Skeletal muscle tissue (tissue), 3 donors: ENCODE measurements at regions not wholly inside any gene's neighbourhood (a gene's known extent, or its start where the extent isn't known, plus 50 kb on each side); places are given as distances from the start of the nearest gene placed in this dataset.
"Not testable (repeated sequence)": the region's sequence is repeated elsewhere in the genome, so short reads cannot be mapped to it uniquely, and the experiment has no call there.

Source experiments
- H3K27ac ChIP-seq: one replicate; pipeline ENCODE4 v1.7.0; 2013; ENCODE audit warnings: mild to moderate bottlenecking, low read depth, low read length, inconsistent platforms
- H3K27me3 ChIP-seq, 3 donors: one replicate each; pipeline ENCODE4 v1.7.0; 2013; ENCODE audit warnings: low read length in 3 of 3; ENCODE audit not compliant: control insufficient read depth in 3 of 3, insufficient read depth in 3 of 3
- H3K36me3 ChIP-seq, 3 donors: one replicate each; pipeline ENCODE4 v1.7.0; 2013; ENCODE audit warnings: low read length in 3 of 3; ENCODE audit not compliant: control insufficient read depth in 3 of 3, insufficient read depth in 3 of 3
- H3K4me1 ChIP-seq, 3 donors: one replicate each; pipeline ENCODE4 v1.7.0; 2013; ENCODE audit warnings: low read length in 3 of 3, mild to moderate bottlenecking in 3 of 3; ENCODE audit not compliant: control insufficient read depth in 3 of 3, insufficient read depth in 3 of 3
- H3K4me3 ChIP-seq, 3 donors: one replicate each; pipeline ENCODE4 v1.7.0; 2013; ENCODE audit warnings: low read length in 3 of 3
- H3K9ac ChIP-seq, 3 donors: one replicate each; pipeline ENCODE4 v1.7.0; 2013; ENCODE audit warnings: low read length in 3 of 3, mild to moderate bottlenecking in 3 of 3, moderate library complexity in 2 of 3, low read depth in 1 of 3
- H3K9me3 ChIP-seq, 3 donors: one replicate each; pipeline ENCODE4 v1.7.0; 2013; ENCODE audit warnings: low read length in 3 of 3; ENCODE audit not compliant: control insufficient read depth in 3 of 3
- donor health status: Osteomylitis.

DNA sequence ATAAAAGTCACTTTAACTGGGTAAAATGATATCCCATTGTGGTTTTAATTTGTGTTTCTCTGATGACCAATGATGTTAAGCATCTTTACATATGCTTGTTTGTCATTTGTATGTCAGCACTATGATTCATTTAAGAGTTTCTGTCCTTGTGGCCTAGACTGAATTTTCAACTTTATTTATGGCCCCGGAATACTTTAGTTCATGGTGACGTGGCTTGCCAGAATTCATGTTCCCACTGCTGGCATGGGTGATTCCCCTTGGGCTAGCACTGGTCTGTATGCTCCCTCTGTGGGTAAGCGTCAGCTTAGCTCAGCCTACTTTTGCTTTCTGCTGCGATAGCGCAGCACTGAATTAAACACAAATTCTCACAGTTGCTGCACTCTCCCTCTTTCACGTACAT lies 436.3 kb upstream of the SGO1 start:
- Histone ChIP-seq H3K9ac (no peak overlapping the region), H3K4me1 (no peaks in the 10 kb centered on the region), H3K27me3 (no peaks in the 10 kb centered on the region), H3K9me3 (no peaks in the 10 kb centered on the region), H3K36me3 (no peaks in the 10 kb centered on the region), H3K27ac (no peak overlapping the region), H3K4me3 (no peak overlapping the region)

DNA sequence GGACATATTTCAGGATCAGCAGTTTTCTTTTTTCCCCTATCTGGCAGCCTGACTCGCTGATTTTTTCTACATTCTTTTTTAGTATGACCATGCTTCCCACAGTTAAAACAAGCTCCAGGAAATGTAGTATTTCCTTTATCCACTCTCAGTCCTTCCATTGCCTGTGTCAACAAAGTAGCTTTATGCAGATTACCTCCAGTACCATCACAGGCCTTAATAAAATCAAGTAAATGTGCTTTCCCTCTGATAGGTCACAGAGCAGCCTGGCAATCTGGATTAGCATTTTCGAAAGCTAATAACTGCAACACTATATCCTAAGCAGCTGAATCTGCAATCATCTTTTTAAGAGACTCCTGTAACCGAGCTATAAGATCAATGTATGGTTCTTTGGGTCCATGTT lies 432.6 kb upstream of the SGO1 start:
- not testable (repeated sequence) for H3K36me3 ChIP-seq, H3K4me1 ChIP-seq, H3K9ac ChIP-seq, H3K27ac ChIP-seq, H3K4me3 ChIP-seq, H3K27me3 ChIP-seq, H3K9me3 ChIP-seq

DNA sequence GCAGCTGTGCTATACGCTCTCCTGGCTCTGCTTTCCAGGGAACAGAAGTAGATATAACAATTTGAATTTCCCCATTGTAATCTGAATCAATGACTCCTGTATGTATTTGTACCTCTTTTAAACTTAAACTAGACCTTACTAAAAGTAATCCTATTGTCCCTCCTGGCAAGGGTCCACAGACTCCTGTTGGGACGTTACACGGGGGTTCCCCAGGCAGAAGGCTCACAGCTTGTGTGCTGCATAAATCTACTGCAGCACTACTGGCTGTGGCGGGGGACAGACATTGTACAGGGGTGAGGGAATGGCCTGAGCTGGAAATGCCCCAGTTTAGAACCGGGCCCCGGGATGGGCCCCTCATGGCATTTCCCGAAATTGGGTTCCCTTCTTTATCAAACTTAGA lies 432.2 kb upstream of the SGO1 start:
- H3K36me3 ChIP-seq, H3K4me1 ChIP-seq, H3K9ac ChIP-seq, H3K4me3 ChIP-seq, H3K9me3 ChIP-seq, H3K27me3 ChIP-seq, H3K27ac ChIP-seq: not testable (repeated sequence)

DNA sequence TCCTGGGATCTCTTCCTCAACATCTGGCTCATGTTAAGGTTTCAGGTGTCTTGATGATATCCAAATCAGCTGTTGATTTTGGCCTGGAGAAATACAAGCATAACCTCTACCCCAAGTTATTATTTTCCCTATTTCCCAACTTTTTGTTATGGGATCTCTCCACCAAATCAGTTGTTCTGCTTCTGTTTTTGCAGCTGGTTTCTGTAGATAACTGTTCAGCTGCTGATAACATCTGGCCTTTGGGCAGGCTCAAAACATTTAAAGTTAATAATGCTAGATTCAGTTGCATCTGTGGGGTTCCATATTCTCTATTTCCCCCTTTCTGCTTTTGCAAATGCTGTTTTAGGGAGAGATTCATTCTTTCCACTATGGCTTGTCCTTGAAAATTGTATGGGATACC lies 430.0 kb upstream of the SGO1 start:
- not testable (repeated sequence) for H3K36me3 ChIP-seq, H3K9me3 ChIP-seq, H3K27ac ChIP-seq, H3K4me3 ChIP-seq, H3K27me3 ChIP-seq, H3K9ac ChIP-seq, H3K4me1 ChIP-seq

DNA sequence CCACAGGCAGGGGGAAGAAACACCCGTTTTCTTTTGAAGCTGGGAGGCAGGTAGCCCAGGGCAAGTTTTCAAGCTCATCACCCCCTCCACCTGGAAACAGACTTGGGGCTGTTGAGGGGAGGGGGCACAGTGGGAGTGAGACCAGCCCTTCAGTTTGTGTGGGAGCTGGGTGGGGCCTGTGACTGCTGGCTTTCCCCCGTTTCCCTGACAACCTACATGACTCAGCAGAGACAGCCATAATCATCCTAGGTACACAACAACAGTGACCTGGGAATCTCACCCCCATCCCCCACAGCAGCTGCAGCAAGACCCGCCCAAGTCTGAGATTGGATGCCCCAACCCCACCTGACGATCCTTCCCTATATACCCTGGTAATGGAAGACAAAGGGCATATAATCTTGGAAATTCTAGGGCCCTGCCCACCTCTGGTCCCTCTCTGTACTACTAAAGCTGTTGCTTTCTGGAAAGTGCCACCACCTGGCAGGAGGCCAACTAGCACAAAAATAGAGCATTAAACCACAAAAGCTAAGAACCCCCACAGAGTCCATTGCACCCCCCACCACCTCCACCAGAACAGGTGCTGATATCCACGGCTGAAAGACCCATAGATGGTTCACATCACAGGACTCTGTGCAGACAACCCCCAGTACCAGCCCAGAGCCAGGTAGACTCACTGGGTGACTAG lies 422.2 kb upstream of the SGO1 start:
- no peak overlapping the region for H3K27ac ChIP-seq
- no peaks in the 10 kb centered on the region for H3K27me3 ChIP-seq
- peaks cover 3 to 8% (median 6%) of the 10 kb centered on the region in 3 donors for H3K9me3 ChIP-seq

DNA sequence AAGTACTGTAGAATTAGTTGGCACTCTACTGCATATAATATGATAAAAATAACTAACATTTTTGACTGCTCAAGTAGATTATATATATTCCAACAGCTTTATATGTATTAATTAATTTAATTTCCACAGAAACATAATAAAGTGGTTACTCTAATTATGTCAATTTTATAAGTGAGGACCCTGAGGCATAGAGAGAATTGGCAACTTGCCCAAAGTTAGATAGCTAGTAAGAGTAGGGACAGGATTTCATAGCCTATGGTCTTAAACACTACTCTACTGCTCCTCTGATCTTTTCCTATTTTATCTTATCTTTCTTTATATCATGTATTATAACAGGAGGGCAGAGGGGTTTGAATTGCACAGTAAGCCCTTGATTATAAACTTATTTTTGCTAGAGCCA lies 418.7 kb upstream of the SGO1 start:
- Histone ChIP-seq H3K36me3 (no peaks in the 10 kb centered on the region), H3K27ac (no peak overlapping the region), H3K4me1 (no peaks in the 10 kb centered on the region), H3K9me3 (peaks cover 3 to 4% (median 3%) of the 10 kb centered on the region in 3 donors), H3K27me3 (no peaks in the 10 kb centered on the region), H3K4me3 (no peak overlapping the region), H3K9ac (no peak overlapping the region)

More for the DNA sequence above, 422.2 kb upstream of the SGO1 start:
- no peak overlapping the region for H3K4me3 ChIP-seq
- no peaks in the 10 kb centered on the region for H3K4me1 ChIP-seq
- no peaks in the 10 kb centered on the region for H3K36me3 ChIP-seq
- H3K9ac ChIP-seq = no peak overlapping the region

DNA sequence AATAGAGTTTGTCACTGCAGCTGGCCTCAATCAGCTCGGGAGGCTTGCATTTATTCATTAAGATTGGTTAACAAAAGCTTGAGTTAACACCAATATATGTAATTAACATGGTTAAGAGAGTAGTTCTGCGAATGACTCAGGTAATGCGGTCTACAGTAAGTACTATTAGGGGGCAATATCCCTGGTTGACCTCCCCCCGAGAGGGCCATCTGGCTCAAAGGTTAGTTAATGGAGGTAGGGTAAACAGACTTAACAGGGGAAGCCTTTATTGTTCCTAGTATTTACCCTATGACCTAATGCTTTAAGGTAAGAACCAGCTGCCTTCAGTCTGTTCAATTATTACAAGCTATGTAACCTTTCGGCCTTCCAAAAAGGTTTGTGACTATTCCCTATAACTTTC lies 403.3 kb upstream of the SGO1 start:
- Histone ChIP-seq H3K27ac (no peak overlapping the region), H3K9ac (no peak overlapping the region), H3K4me1 (no peaks in the 10 kb centered on the region), H3K9me3 (no peaks in the 10 kb centered on the region), H3K27me3 (no peaks in the 10 kb centered on the region), H3K4me3 (no peak overlapping the region), H3K36me3 (no peaks in the 10 kb centered on the region)

DNA sequence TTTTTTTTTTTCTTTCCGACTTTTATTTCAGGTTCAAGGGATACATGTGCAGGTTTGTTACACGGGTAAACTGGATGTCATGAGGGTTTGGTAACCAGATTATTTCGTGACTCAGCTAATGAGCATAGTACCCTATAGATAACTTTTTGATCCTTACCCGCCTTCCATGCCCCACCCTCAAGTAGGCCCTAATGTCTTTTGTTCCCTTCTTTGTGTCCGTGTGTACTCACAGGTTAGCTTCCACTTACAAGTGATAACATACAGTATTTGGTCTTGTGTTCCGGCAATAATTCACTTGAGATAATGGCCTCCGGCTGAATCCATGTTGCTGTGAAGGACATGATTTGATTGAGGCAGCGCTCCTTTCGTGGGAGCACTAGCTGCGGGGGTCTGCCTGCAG lies 402.8 kb upstream of the SGO1 start:
- H3K4me1 ChIP-seq = no peaks in the 10 kb centered on the region
- H3K27me3 ChIP-seq = no peaks in the 10 kb centered on the region
- no peak overlapping the region for H3K27ac ChIP-seq
- no peaks in the 10 kb centered on the region for H3K36me3 ChIP-seq
- no peak overlapping the region for H3K4me3 ChIP-seq
- no peaks in the 10 kb centered on the region for H3K9me3 ChIP-seq
- no peak overlapping the region for H3K9ac ChIP-seq

DNA sequence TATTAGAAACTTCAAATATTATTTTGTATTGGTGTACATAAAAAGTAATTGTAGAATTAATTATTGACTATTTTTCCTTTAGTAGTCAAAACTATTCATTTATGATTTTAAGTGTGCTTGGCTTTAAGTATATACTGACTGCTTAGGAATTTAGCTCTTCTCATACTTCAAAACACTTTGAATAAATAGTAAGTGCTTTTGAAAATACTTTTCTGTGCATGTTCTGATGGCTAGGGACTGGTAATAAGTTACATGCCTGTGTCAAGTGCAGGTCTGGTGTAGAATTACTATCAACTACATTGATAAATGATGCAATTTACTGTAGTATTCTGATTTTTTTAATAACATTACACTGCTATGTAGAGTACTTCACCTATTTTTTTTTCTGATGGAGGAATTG lies 397.6 kb upstream of the SGO1 start:
- no peak overlapping the region for H3K9ac ChIP-seq
- H3K4me1 ChIP-seq = no peaks in the 10 kb centered on the region
- no peaks in the 10 kb centered on the region for H3K27me3 ChIP-seq
- no peaks in the 10 kb centered on the region for H3K36me3 ChIP-seq
- H3K9me3 ChIP-seq = no peaks in the 10 kb centered on the region
- H3K27ac ChIP-seq = no peak overlapping the region
- no peak overlapping the region for H3K4me3 ChIP-seq

DNA sequence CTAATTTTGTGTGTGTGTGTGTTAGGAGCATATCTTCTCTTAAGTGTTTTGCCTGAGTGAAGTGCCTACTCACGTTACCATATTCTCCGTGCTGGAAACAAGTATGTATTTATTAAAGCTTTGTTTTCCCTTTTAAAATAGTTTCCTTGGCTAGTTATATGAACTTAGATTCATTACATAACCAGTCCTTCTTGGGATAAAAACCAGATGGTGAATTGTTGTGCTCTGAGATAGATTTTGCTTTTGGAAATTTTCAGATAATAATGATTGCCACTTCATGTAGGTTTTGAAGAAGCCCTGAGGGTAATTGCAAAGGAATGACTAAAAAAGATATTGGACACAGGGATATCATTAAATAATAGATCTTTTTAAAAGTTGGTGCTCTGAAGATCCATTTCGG lies 390.2 kb upstream of the SGO1 start:
- Histone ChIP-seq H3K9me3 (peaks cover 0 to 6% (median 0%) of the 10 kb centered on the region in 3 donors), H3K4me3 (no peak overlapping the region), H3K27me3 (no peaks in the 10 kb centered on the region), H3K4me1 (no peaks in the 10 kb centered on the region), H3K36me3 (no peaks in the 10 kb centered on the region), H3K9ac (no peak overlapping the region), H3K27ac (no peak overlapping the region)

DNA sequence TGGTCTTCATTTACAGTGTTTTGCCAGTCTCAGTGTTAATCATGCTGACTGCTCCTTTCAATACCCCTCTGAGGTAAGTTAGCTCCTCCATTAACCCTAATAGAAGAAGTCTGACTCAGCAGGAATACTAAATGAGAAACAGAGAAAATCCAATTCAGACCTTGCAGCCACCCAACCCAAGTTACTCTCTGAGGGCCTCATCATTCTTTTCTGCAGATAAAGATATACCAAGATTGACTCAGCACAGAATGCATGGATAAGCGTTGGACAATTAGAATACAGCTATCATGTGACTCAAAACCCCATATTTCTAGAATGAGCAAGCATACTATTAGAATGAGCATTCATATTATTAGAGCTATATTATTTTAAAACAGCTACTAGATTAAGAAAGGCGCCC lies 389.1 kb upstream of the SGO1 start:
- Histone ChIP-seq H3K4me3 (no peak overlapping the region), H3K36me3 (no peaks in the 10 kb centered on the region), H3K9me3 (peaks cover 0 to 6% (median 0%) of the 10 kb centered on the region in 3 donors), H3K4me1 (no peaks in the 10 kb centered on the region), H3K9ac (no peak overlapping the region), H3K27me3 (no peaks in the 10 kb centered on the region), H3K27ac (no peak overlapping the region)
